HCT116 (cell line): ENCODE measurements at regions not wholly inside any gene's neighbourhood (a gene's known extent, or its start where the extent isn't known, plus 50 kb on each side); places are given as distances from the start of the nearest gene placed in this dataset.

Experiments used
- ATAC-seq: fragments of 200-7000 bp; cut with Tn5 transposase; 2 replicates; pipeline ENCODE4 v1.9.1; 2020; ENCODE audit warnings: mild to moderate bottlenecking, moderate library complexity
- BruUV-seq: library from RNA; stranded (reverse); fragments of 400-500 nt; replicated peaks from 2 replicates; lab custom pipeline; 2021; lab: Mats Ljungman, UMichigan
- CTCF ChIA-PET: fragments of 300-600 bp; sonication (Branson Sonifier 250); formaldehyde crosslinking; loops from one replicate; lab custom pipeline; 2021; ENCODE audit warnings: antibody characterized with exemption; lab: Charles Lee
- POLR2A ChIA-PET: fragments of 300-600, 350-600 bp; sonication (Branson Sonifier 250); formaldehyde crosslinking; loops from one replicate; lab custom pipeline; 2021; ENCODE audit warnings: antibody characterized with exemption; lab: Charles Lee
- RAD21 ChIA-PET, 2 experiments: fragments of 300-600 bp; sonication (Branson Sonifier 250); formaldehyde crosslinking; loops; one replicate each; lab custom pipeline; 2023; ENCODE audit warnings: low total read pairs in 2 of 2; ENCODE audit not compliant: uncharacterized antibody in 2 of 2, unreplicated experiment in 2 of 2, low non-redundant PET in 1 of 2; lab: Charles Lee
- DNase-seq: peaks from one replicate; pipeline ENCODE4 v3.0.0-alpha.2; 2010; ENCODE audit warnings: low read depth, low spot score
- H2AFZ ChIP-seq: fragments of 200-600 bp; shearing (Covaris generic), sonication (generic); 2 replicates; pipeline ENCODE4 v1.6.1; 2017; ENCODE audit warnings: low read depth, mixed run types, mixed read lengths, antibody characterized with exemption, low read length; ENCODE audit not compliant: poor library complexity, severe bottlenecking
- H3K27ac ChIP-seq: 2 replicates; pipeline ENCODE4 v1.5.1; 2012; ENCODE audit warnings: low read depth, low read length
- H3K27me3 ChIP-seq: fragments of 200-600 bp; sonication (generic); 2 replicates; pipeline ENCODE4 v1.6.1; 2016; ENCODE audit warnings: mixed run types, low read length, mixed read lengths; ENCODE audit not compliant: insufficient read depth
- H3K36me3 ChIP-seq, 2 experiments: fragments of 200-500 bp in 1 of 2; fragments of 200-600 bp in 1 of 2; sonication (Bioruptor generic) in 1 of 2; sonication (generic) in 1 of 2; 2 replicates each; pipeline versions ENCODE4 v1.5.1 to v1.6.1; 2014 to 2016; ENCODE audit warnings: low read length in 2 of 2, inconsistent platforms in 1 of 2, mixed read lengths in 1 of 2, mixed run types in 1 of 2; ENCODE audit not compliant: insufficient read depth in 2 of 2, control insufficient read depth in 1 of 2
- H3K4me1 ChIP-seq, 2 experiments: fragments of 200-600 bp in 1 of 2; sonication (generic) in 1 of 2; 2 replicates each; pipeline versions ENCODE4 v1.5.1 to v1.6.1; 2012 to 2017; ENCODE audit warnings: low read length in 2 of 2, inconsistent platforms in 1 of 2, mild to moderate bottlenecking in 1 of 2, mixed read lengths in 1 of 2, mixed run types in 1 of 2, moderate library complexity in 1 of 2; ENCODE audit not compliant: insufficient read depth in 2 of 2, control insufficient read depth in 1 of 2
- H3K4me2 ChIP-seq: fragments of 200-600 bp; sonication (generic); 2 replicates; pipeline ENCODE4 v1.6.1; 2017; ENCODE audit warnings: mixed run types, low read length, mixed read lengths
- H3K4me3 ChIP-seq, 2 experiments: fragments of 200-600 bp in 1 of 2; sonication (generic) in 1 of 2; replicated peaks in 1 of 2; 2 replicates each; pipeline ENCODE4 v1.5.1; 2011 to 2016; ENCODE audit warnings: low read length in 2 of 2, control low read depth in 1 of 2, low read depth in 1 of 2, mild to moderate bottlenecking in 1 of 2, mixed read lengths in 1 of 2, mixed run types in 1 of 2
- H3K79me2 ChIP-seq: fragments of 200-600 bp; sonication (generic); 2 replicates; pipeline ENCODE4 v1.6.1; 2017; ENCODE audit warnings: mild to moderate bottlenecking, mixed run types, low read length, moderate library complexity, mixed read lengths; ENCODE audit not compliant: insufficient read depth
- H3K9ac ChIP-seq: fragments of 200-600 bp; sonication (generic); 2 replicates; pipeline ENCODE4 v1.6.1; 2016; ENCODE audit warnings: low read length, mixed read lengths
- H3K9me2 ChIP-seq: fragments of 200-600 bp; sonication (generic), shearing (Covaris generic); 2 replicates; pipeline ENCODE4 v1.6.1; 2017; ENCODE audit warnings: mixed run types, mild to moderate bottlenecking, moderate library complexity; ENCODE audit not compliant: insufficient read depth
- H3K9me3 ChIP-seq, 2 experiments: fragments of 200-500 bp in 1 of 2; fragments of 200-600 bp in 1 of 2; sonication (Bioruptor generic) in 1 of 2; sonication (generic) in 1 of 2; 2 replicates each; pipeline ENCODE4 v1.6.1; 2014 to 2017; ENCODE audit warnings: low read length in 2 of 2, mixed read lengths in 2 of 2, inconsistent platforms in 1 of 2, low read depth in 1 of 2, mild to moderate bottlenecking in 1 of 2, mixed run types in 1 of 2, moderate library complexity in 1 of 2; ENCODE audit not compliant: control insufficient read depth in 1 of 2, insufficient read depth in 1 of 2
- H4K20me1 ChIP-seq: fragments of 200-600 bp; sonication (generic), shearing (Covaris generic); 2 replicates; pipeline ENCODE4 v1.6.1; 2017; ENCODE audit warnings: mixed run types, mild to moderate bottlenecking, moderate library complexity; ENCODE audit not compliant: insufficient read depth
- ATF3 ChIP-seq: IDR thresholded peaks from 2 replicates; pipeline ENCODE4 v1.6.1; 2012
- CBX3 ChIP-seq: IDR thresholded peaks from 2 replicates; pipeline ENCODE4 v1.6.1; 2012; ENCODE audit warnings: low read depth
- CEBPB ChIP-seq: IDR thresholded peaks from 2 replicates; pipeline ENCODE4 v1.6.1; 2012; ENCODE audit warnings: low read depth
- CTCF ChIP-seq, 3 experiments: fragments of 200-600 bp in 1 of 3; sonication (generic) in 1 of 3; IDR thresholded peaks in 2 of 3; conservative IDR thresholded peaks in 1 of 3; 2 replicates each; pipeline ENCODE4 v1.5.1; 2012 to 2017; ENCODE audit warnings: low read depth in 2 of 3, low read length in 2 of 3, antibody characterized with exemption in 1 of 3, borderline replicate concordance in 1 of 3, control low read depth in 1 of 3, mild to moderate bottlenecking in 1 of 3, mixed read lengths in 1 of 3, mixed run types in 1 of 3, moderate library complexity in 1 of 3; ENCODE audit not compliant: insufficient read depth in 1 of 3
- EGR1 ChIP-seq: IDR thresholded peaks from 2 replicates; pipeline ENCODE4 v1.6.1; 2012; ENCODE audit warnings: low read depth
- ELF1 ChIP-seq: IDR thresholded peaks from 2 replicates; pipeline ENCODE4 v1.6.1; 2012; ENCODE audit warnings: low read depth, borderline replicate concordance
- EZH2 ChIP-seq: fragments of 200-600 bp; sonication (generic); IDR thresholded peaks from 2 replicates; pipeline ENCODE4 v1.6.1; 2017; ENCODE audit warnings: antibody characterized with exemption, mixed run types
- EZH2phosphoT487 ChIP-seq: fragments of 200-600 bp; IDR thresholded peaks from 2 replicates; pipeline ENCODE4 v1.6.1; 2018; ENCODE audit warnings: antibody characterized with exemption, borderline replicate concordance
- FOSL1 ChIP-seq: IDR thresholded peaks from 2 replicates; pipeline ENCODE4 v1.6.1; 2012; ENCODE audit warnings: low read depth
- JUND ChIP-seq: IDR thresholded peaks from 2 replicates; pipeline ENCODE4 v1.6.1; 2012
- POLR2A ChIP-seq: IDR thresholded peaks from 2 replicates; pipeline ENCODE4 v1.7.0; 2011; ENCODE audit warnings: borderline replicate concordance; ENCODE audit not compliant: insufficient read depth, insufficient read length; ENCODE audit errors: extremely low read depth
- POLR2AphosphoS5 ChIP-seq: IDR thresholded peaks from 2 replicates; pipeline ENCODE4 v1.6.1; 2011; ENCODE audit warnings: mild to moderate bottlenecking, low read depth, low read length, moderate library complexity
- RAD21 ChIP-seq: IDR thresholded peaks from 2 replicates; pipeline ENCODE4 v1.6.1; 2012; ENCODE audit warnings: low read depth, mild to moderate bottlenecking
- SIN3A ChIP-seq: IDR thresholded peaks from 2 replicates; pipeline ENCODE4 v1.6.1; 2012; ENCODE audit warnings: low read depth
- SRF ChIP-seq: IDR thresholded peaks from 2 replicates; pipeline ENCODE4 v1.6.1; 2012; ENCODE audit warnings: low read depth
- TCF7L2 ChIP-seq: IDR thresholded peaks from 2 replicates; pipeline ENCODE4 v1.7.0; 2011; ENCODE audit warnings: borderline replicate concordance, inconsistent platforms; ENCODE audit not compliant: insufficient read depth, insufficient read length; ENCODE audit errors: extremely low read depth
- YY1 ChIP-seq: IDR thresholded peaks from 2 replicates; pipeline ENCODE4 v1.6.1; 2011; ENCODE audit warnings: low read length, low read depth, moderate library complexity, mild to moderate bottlenecking; ENCODE audit not compliant: insufficient replicate concordance; ENCODE audit errors: extremely low read depth
- ZBTB33 ChIP-seq: IDR thresholded peaks from 2 replicates; pipeline ENCODE4 v1.6.1; 2011; ENCODE audit warnings: mild to moderate bottlenecking, low read length, moderate library complexity; ENCODE audit not compliant: insufficient replicate concordance; ENCODE audit errors: extremely low read depth
- ZNF274 ChIP-seq: fragments of 200-500 bp; sonication (Bioruptor generic); IDR thresholded peaks from 2 replicates; pipeline ENCODE4 v1.6.1; 2014; ENCODE audit warnings: mild to moderate bottlenecking, low read depth, low read length, inconsistent platforms
- intact Hi-C: fragments of 100-400 bp; cut with micrococcal nuclease; formaldehyde crosslinking; loops from 2 replicates; pipeline ENCODE4 v1.10.0; 2022

- no TSS peak for BruUV-seq
- Histone ChIP-seq H3K9me3 (no peaks in the 10 kb centered on the region), H2AFZ (no peak overlapping the region), H3K4me1 (no peaks in the 10 kb centered on the region), H3K9me2 (no peaks in the 10 kb centered on the region), H3K9ac (no peak overlapping the region), H4K20me1 (no peaks in the 10 kb centered on the region), H3K36me3 (no peaks in the 10 kb centered on the region), H3K79me2 (no peaks in the 10 kb centered on the region), H3K27me3 (no peaks in the 10 kb centered on the region), H3K27ac (no peak overlapping the region), H3K4me2 (no peak overlapping the region), H3K4me3 (no peak overlapping the region)
- CTCF ChIA-PET, result no interaction called here
- DNase-seq, result no peak
- POLR2A ChIA-PET, result no interaction called here
- RAD21 ChIA-PET, result no interaction called here
- intact Hi-C loops, result no loop called here
- no peak for TF ChIP-seq RAD21
- no peak for TF ChIP-seq CEBPB
- TF ChIP-seq ATF3, result no peak
- no peak for TF ChIP-seq SIN3A
- no peak for TF ChIP-seq ZBTB33
- no peak for TF ChIP-seq EGR1
- no peak for TF ChIP-seq TCF7L2
- TF ChIP-seq ZNF274, result no peak
- no peak for TF ChIP-seq JUND
- TF ChIP-seq CBX3, result no peak
- no peak for TF ChIP-seq EZH2
- TF ChIP-seq POLR2AphosphoS5, result no peak
- TF ChIP-seq EZH2phosphoT487, result no peak
- TF ChIP-seq POLR2A, result no peak
- no peak for TF ChIP-seq CTCF (IDR thresholded peaks at IDR 0.05 in 2 of 3, conservative IDR thresholded peaks at IDR 0.05 in 1 of 3; ENCODE audit: borderline replicate concordance in 1 of 3, insufficient read depth in 1 of 3, low read depth in 2 of 3, low read length in 2 of 3)
- no peak for TF ChIP-seq YY1
- no peak for TF ChIP-seq SRF
- TF ChIP-seq ELF1, result no peak
- no peak for TF ChIP-seq FOSL1
- no peak for ATAC-seq
These were observed 205.1 kb upstream of the FSCB start for GRCh38 chr14:44712024-44712815.
